Mucosa of stomach (tissue), 1 donor: ENCODE measurements at regions not wholly inside any gene's neighbourhood (a gene's known extent, or its start where the extent isn't known, plus 50 kb on each side); places are given as distances from the start of the nearest gene placed in this dataset.
"Not testable (repeated sequence)": the region's sequence is repeated elsewhere in the genome, so short reads cannot be mapped to it uniquely, and the experiment has no call there.

ENCODE experiments used
- H3K27me3 ChIP-seq: one replicate; pipeline ENCODE4 v1.7.0; 2013; ENCODE audit warnings: mild to moderate bottlenecking, low read length; ENCODE audit not compliant: control insufficient read depth, insufficient read depth
- H3K36me3 ChIP-seq: one replicate; pipeline ENCODE4 v1.7.0; 2013; ENCODE audit warnings: low read length; ENCODE audit not compliant: control insufficient read depth, insufficient read depth
- H3K4me1 ChIP-seq: one replicate; pipeline ENCODE4 v1.7.0; 2013; ENCODE audit warnings: mild to moderate bottlenecking, low read length; ENCODE audit not compliant: control insufficient read depth, insufficient read depth
- H3K4me3 ChIP-seq: one replicate; pipeline ENCODE4 v1.7.0; 2013; ENCODE audit warnings: low read length
- H3K9ac ChIP-seq: one replicate; pipeline ENCODE4 v1.7.0; 2013; ENCODE audit warnings: mild to moderate bottlenecking, low read length, moderate library complexity
- H3K9me3 ChIP-seq: one replicate; pipeline ENCODE4 v1.7.0; 2013; ENCODE audit warnings: mild to moderate bottlenecking, low read length, moderate library complexity; ENCODE audit not compliant: control insufficient read depth
- donor health status: Pancreatic carcinoma.

DNA sequence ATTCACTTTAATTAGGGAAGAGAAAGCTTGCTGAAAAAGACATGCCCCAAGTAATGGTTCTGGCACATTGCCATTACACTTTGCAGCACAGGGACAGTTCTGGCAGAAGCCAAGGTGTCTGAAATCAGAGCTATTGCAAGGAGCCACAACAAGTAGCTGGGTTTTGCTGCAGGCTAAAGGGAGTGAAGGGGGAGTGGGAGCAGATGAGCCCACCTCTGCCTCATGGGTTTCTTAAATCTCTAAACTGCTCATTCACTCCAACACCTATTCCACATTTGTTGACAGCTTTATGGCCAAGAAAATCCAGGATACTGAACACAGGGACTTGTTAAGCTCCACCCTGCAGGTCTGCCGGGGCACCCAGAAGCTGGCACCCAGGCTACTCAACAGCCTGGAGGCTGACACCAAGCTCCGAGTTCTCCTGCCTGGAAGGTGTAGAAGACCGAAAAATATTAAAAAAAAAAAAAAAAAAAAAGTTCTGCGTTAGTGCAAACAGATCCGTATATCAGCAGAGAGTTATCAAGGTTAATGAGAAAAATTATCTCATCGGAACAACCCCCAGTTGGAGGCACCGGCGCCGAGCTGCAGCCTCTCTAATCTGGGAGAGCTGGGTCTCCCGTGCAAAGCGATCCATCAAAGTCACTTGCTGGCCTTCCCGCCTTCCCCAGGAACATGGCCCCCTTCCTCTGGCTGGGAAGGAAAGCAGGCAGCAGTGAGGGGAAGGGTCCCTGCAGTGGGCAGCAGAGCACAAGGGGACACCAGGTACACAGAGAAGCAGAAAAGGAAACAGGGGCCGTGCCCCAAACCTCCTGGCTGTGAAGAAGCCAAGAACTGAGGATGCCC, 123.7 kb downstream of the HNMT start:
- peaks cover 9% of the 10 kb centered on the region for H3K4me1 ChIP-seq
- no peaks in the 10 kb centered on the region for H3K27me3 ChIP-seq
- H3K9ac ChIP-seq = no peak overlapping the region
- no peaks in the 10 kb centered on the region for H3K9me3 ChIP-seq
- no peak overlapping the region for H3K4me3 ChIP-seq
- no peaks in the 10 kb centered on the region for H3K36me3 ChIP-seq

DNA sequence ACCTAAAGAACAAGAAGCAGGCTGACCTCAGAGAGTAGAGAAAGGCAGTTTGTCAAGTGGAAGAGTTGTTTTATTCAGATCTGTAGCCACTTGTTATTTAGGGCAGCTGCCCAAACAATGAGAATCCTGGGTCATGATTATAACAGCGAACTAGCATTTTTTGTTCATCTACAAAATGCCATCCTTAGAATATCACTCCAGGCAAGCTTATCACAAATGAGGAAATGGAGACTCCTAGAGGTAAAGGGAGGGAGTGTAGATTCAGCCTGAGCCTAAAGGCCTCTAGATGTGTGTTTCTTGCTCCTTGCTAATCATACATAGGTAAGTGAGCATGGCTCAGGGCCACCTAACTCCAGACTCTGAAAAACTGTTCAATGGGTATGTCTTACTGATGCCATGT, 126.1 kb downstream of the HNMT start:
- Histone ChIP-seq H3K4me3 (no peak overlapping the region), H3K9me3 (no peaks in the 10 kb centered on the region), H3K27me3 (no peaks in the 10 kb centered on the region), H3K4me1 (peaks cover 9% of the 10 kb centered on the region), H3K9ac (no peak overlapping the region), H3K36me3 (no peaks in the 10 kb centered on the region)

GRCh38 chr2:138093455-138093854, 129.2 kb downstream of the HNMT start:
- H3K4me1 ChIP-seq = no peaks in the 10 kb centered on the region
- H3K27me3 ChIP-seq = no peaks in the 10 kb centered on the region
- no peaks in the 10 kb centered on the region for H3K9me3 ChIP-seq
- no peak overlapping the region for H3K4me3 ChIP-seq
- no peak overlapping the region for H3K9ac ChIP-seq
- no peaks in the 10 kb centered on the region for H3K36me3 ChIP-seq

DNA sequence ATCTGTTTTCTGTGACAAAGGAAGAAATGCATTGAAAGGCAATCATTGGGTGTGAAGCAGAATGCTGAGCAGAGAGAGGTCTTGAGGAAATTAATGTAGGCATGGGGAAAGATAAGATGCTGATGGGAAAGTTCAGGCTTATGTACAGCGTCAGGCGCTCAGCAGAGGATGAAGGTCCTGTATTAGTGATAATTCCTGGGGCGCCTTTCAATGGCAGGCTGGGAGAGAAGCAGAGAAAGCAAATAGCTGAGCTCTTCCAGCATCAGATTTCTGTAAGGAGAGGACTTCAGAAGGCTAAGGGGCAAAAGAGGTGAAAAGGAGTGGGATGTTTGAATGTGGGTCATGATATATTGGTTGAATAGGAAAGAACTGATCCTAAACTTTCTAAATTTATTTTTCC, 129.8 kb downstream of the HNMT start:
- Histone ChIP-seq H3K4me1 (no peaks in the 10 kb centered on the region), H3K4me3 (no peak overlapping the region), H3K36me3 (no peaks in the 10 kb centered on the region), H3K27me3 (no peaks in the 10 kb centered on the region), H3K9me3 (no peaks in the 10 kb centered on the region), H3K9ac (no peak overlapping the region)

GRCh38 chr2:138095336-138095735, 131.1 kb downstream of the HNMT start:
- Histone ChIP-seq H3K4me1 (no peaks in the 10 kb centered on the region), H3K9ac (no peak overlapping the region), H3K9me3 (no peaks in the 10 kb centered on the region), H3K27me3 (no peaks in the 10 kb centered on the region), H3K36me3 (no peaks in the 10 kb centered on the region), H3K4me3 (no peak overlapping the region)

- not testable (repeated sequence) for H3K9ac ChIP-seq, H3K36me3 ChIP-seq, H3K9me3 ChIP-seq, H3K4me3 ChIP-seq, H3K4me1 ChIP-seq, H3K27me3 ChIP-seq
Measured at GRCh38 chr2:138099288-138099687, 135.0 kb downstream of the HNMT start.

DNA sequence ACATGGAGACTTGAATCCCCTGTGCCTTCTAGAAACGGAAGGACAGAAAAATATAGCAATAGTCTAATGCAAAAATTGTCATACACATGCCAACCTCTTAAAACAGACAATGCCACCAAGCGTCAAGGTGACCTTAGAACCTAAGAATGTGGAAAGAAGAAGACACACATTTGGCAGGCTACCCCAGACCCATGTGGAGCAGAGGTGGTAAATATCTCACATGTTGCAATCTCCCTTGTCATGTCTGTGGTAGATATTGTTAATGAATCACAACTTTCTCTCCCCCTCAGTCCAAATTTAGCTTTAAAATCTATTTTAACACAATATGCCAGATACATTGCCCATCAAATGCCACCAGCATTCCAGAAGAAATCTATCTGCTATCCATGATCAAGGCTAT, 137.4 kb downstream of the HNMT start:
- no peak overlapping the region for H3K9ac ChIP-seq
- H3K9me3 ChIP-seq = no peaks in the 10 kb centered on the region
- H3K36me3 ChIP-seq = no peaks in the 10 kb centered on the region
- no peaks in the 10 kb centered on the region for H3K27me3 ChIP-seq
- H3K4me1 ChIP-seq = no peaks in the 10 kb centered on the region
- no peak overlapping the region for H3K4me3 ChIP-seq

- Histone ChIP-seq H3K9me3 (no peaks in the 10 kb centered on the region), H3K4me3 (no peak overlapping the region), H3K9ac (no peak overlapping the region), H3K27me3 (no peaks in the 10 kb centered on the region), H3K4me1 (no peaks in the 10 kb centered on the region), H3K36me3 (no peaks in the 10 kb centered on the region)
Measured at GRCh38 chr2:138102664-138103063, 138.4 kb downstream of the HNMT start.

- H3K9ac ChIP-seq = no peak overlapping the region
- H3K36me3 ChIP-seq = no peaks in the 10 kb centered on the region
- no peaks in the 10 kb centered on the region for H3K27me3 ChIP-seq
- H3K4me3 ChIP-seq = no peak overlapping the region
- H3K9me3 ChIP-seq = no peaks in the 10 kb centered on the region
- no peaks in the 10 kb centered on the region for H3K4me1 ChIP-seq
Measured at GRCh38 chr2:138103156-138103555, 138.9 kb downstream of the HNMT start.

GRCh38 chr2:138104071-138104470, 139.8 kb downstream of the HNMT start:
- H3K27me3 ChIP-seq = no peaks in the 10 kb centered on the region
- no peaks in the 10 kb centered on the region for H3K4me1 ChIP-seq
- H3K4me3 ChIP-seq = no peak overlapping the region
- H3K36me3 ChIP-seq = no peaks in the 10 kb centered on the region
- no peak overlapping the region for H3K9ac ChIP-seq
- no peaks in the 10 kb centered on the region for H3K9me3 ChIP-seq

GRCh38 chr2:138105358-138105757, 141.1 kb downstream of the HNMT start:
- Histone ChIP-seq H3K9ac (no peak overlapping the region), H3K4me3 (no peak overlapping the region), H3K9me3 (no peaks in the 10 kb centered on the region), H3K27me3 (no peaks in the 10 kb centered on the region), H3K4me1 (peaks cover 3% of the 10 kb centered on the region), H3K36me3 (no peaks in the 10 kb centered on the region)

DNA sequence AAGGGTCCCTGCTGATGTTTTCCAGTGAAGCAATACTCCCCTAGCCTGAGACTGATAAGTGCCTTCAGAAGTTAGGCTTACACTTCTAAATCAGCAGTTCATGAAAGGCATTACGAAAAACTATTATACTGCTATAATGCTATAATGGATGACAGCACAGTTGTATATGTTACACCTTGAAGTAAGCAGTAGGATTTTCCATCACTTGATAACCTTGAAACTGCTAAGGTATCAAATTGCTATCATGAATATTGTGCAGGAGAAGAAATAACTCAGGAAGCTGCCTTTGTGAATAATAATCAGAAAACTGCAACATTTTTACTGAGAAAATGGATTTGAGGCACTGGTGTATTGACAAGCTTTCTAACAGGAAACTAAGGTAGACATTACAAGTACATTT, 142.3 kb downstream of the HNMT start:
- H3K4me3 ChIP-seq = no peak overlapping the region
- H3K4me1 ChIP-seq = peaks cover 7% of the 10 kb centered on the region
- no peaks in the 10 kb centered on the region for H3K9me3 ChIP-seq
- H3K36me3 ChIP-seq = no peaks in the 10 kb centered on the region
- H3K9ac ChIP-seq = no peak overlapping the region
- no peaks in the 10 kb centered on the region for H3K27me3 ChIP-seq

DNA sequence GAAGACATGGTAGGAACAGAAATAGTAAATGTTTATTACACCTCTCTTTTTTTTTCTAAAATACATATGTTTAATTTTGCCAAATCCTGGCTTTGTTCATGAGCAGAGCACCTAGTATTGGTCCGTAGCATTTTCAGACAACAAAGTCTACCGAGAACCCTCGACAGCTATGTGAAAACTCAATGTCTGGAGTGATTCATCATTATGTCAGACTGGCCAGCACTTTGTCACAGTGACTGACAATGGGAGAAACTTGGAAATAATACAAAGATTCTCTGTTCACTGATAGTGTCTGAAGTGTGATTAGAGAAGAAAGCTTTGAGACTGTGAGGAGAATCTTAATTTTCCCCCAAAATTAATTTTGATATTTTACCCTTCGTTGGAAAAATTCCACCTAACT, 143.0 kb downstream of the HNMT start:
- Histone ChIP-seq H3K36me3 (no peaks in the 10 kb centered on the region), H3K4me3 (no peak overlapping the region), H3K9me3 (no peaks in the 10 kb centered on the region), H3K27me3 (no peaks in the 10 kb centered on the region), H3K4me1 (peaks cover 7% of the 10 kb centered on the region), H3K9ac (no peak overlapping the region)
